ENCODE measurements at regions not wholly inside any gene's neighbourhood (a gene's known extent, or its start where the extent isn't known, plus 50 kb on each side); places are given as distances from the start of the nearest gene placed in this dataset.

- Histone ChIP-seq H3K9me3 (ENCODE audit: control insufficient read depth in 1 of 2, low read length in 2 of 2) (no peaks in the 10 kb centered on the region), H3K4me1 (ENCODE audit: control insufficient read depth in 1 of 2, insufficient read depth in 2 of 2, low read length in 2 of 2) (no peaks in the 10 kb centered on the region), H3K27ac (ENCODE audit: low read length) (no peak overlapping the region), H3K4me3 (ENCODE audit: low read depth in 1 of 2, low read length in 2 of 2) (no peak overlapping the region), H3K27me3 (ENCODE audit: low read depth, low read length) (no peaks in the 10 kb centered on the region), H3K36me3 (ENCODE audit: control insufficient read depth in 1 of 2, insufficient read depth in 2 of 2, low read length in 2 of 2) (no peaks in the 10 kb centered on the region)
Measured at GRCh38 chr5:35416217-35416988, 186.1 kb upstream of the PRLR start.

- Histone ChIP-seq H3K27ac (ENCODE audit: low read length) (no peak overlapping the region), H3K4me1 (ENCODE audit: control insufficient read depth in 1 of 2, insufficient read depth in 2 of 2, low read length in 2 of 2) (no peaks in the 10 kb centered on the region), H3K36me3 (ENCODE audit: control insufficient read depth in 1 of 2, insufficient read depth in 2 of 2, low read length in 2 of 2) (no peaks in the 10 kb centered on the region), H3K27me3 (ENCODE audit: low read depth, low read length) (no peaks in the 10 kb centered on the region), H3K4me3 (ENCODE audit: low read depth in 1 of 2, low read length in 2 of 2) (no peak overlapping the region), H3K9me3 (ENCODE audit: control insufficient read depth in 1 of 2, low read length in 2 of 2) (no peaks in the 10 kb centered on the region)
Measured at GRCh38 chr5:35415309-35415708, 185.0 kb upstream of the PRLR start.

- Histone ChIP-seq H3K27ac (ENCODE audit: low read length) (no peak overlapping the region), H3K4me1 (ENCODE audit: control insufficient read depth in 1 of 2, insufficient read depth in 2 of 2, low read length in 2 of 2) (no peaks in the 10 kb centered on the region), H3K36me3 (ENCODE audit: control insufficient read depth in 1 of 2, insufficient read depth in 2 of 2, low read length in 2 of 2) (no peaks in the 10 kb centered on the region), H3K27me3 (ENCODE audit: low read depth, low read length) (no peaks in the 10 kb centered on the region), H3K4me3 (ENCODE audit: low read depth in 1 of 2, low read length in 2 of 2) (no peak overlapping the region), H3K9me3 (ENCODE audit: control insufficient read depth in 1 of 2, low read length in 2 of 2) (no peaks in the 10 kb centered on the region)
Measured at GRCh38 chr5:35409361-35409760, 179.1 kb upstream of the PRLR start.

- H3K4me3 ChIP-seq (ENCODE audit: low read depth in 1 of 2, low read length in 2 of 2): no peak overlapping the region
- no peaks in the 10 kb centered on the region for H3K27me3 ChIP-seq (ENCODE audit: low read depth, low read length)
- H3K36me3 ChIP-seq (ENCODE audit: control insufficient read depth in 1 of 2, insufficient read depth in 2 of 2, low read length in 2 of 2): no peaks in the 10 kb centered on the region
- H3K27ac ChIP-seq (ENCODE audit: low read length): no peak overlapping the region
- H3K4me1 ChIP-seq (ENCODE audit: control insufficient read depth in 1 of 2, insufficient read depth in 2 of 2, low read length in 2 of 2): no peaks in the 10 kb centered on the region
- no peaks in the 10 kb centered on the region for H3K9me3 ChIP-seq (ENCODE audit: control insufficient read depth in 1 of 2, low read length in 2 of 2)
Measured at GRCh38 chr5:35408146-35408545, 177.9 kb upstream of the PRLR start.

GRCh38 chr5:35407697-35408096 is 177.4 kb upstream of the PRLR start:
- H3K4me3 ChIP-seq (ENCODE audit: low read depth in 1 of 2, low read length in 2 of 2): no peak overlapping the region
- H3K36me3 ChIP-seq (ENCODE audit: control insufficient read depth in 1 of 2, insufficient read depth in 2 of 2, low read length in 2 of 2): no peaks in the 10 kb centered on the region
- no peaks in the 10 kb centered on the region for H3K9me3 ChIP-seq (ENCODE audit: control insufficient read depth in 1 of 2, low read length in 2 of 2)
- no peaks in the 10 kb centered on the region for H3K4me1 ChIP-seq (ENCODE audit: control insufficient read depth in 1 of 2, insufficient read depth in 2 of 2, low read length in 2 of 2)
- H3K27me3 ChIP-seq (ENCODE audit: low read depth, low read length): no peaks in the 10 kb centered on the region
- no peak overlapping the region for H3K27ac ChIP-seq (ENCODE audit: low read length)

- Histone ChIP-seq H3K9me3 (ENCODE audit: control insufficient read depth in 1 of 2, low read length in 2 of 2) (no peaks in the 10 kb centered on the region), H3K27me3 (ENCODE audit: low read depth, low read length) (no peaks in the 10 kb centered on the region), H3K4me3 (ENCODE audit: low read depth in 1 of 2, low read length in 2 of 2) (no peak overlapping the region), H3K4me1 (ENCODE audit: control insufficient read depth in 1 of 2, insufficient read depth in 2 of 2, low read length in 2 of 2) (no peaks in the 10 kb centered on the region), H3K27ac (ENCODE audit: low read length) (no peak overlapping the region), H3K36me3 (ENCODE audit: control insufficient read depth in 1 of 2, insufficient read depth in 2 of 2, low read length in 2 of 2) (no peaks in the 10 kb centered on the region)
Measured at GRCh38 chr5:35405938-35406337, 175.7 kb upstream of the PRLR start.

GRCh38 chr5:35404701-35405100 is 174.4 kb upstream of the PRLR start:
- no peaks in the 10 kb centered on the region for H3K36me3 ChIP-seq (ENCODE audit: control insufficient read depth in 1 of 2, insufficient read depth in 2 of 2, low read length in 2 of 2)
- H3K9me3 ChIP-seq (ENCODE audit: control insufficient read depth in 1 of 2, low read length in 2 of 2): no peaks in the 10 kb centered on the region
- H3K4me3 ChIP-seq (ENCODE audit: low read depth in 1 of 2, low read length in 2 of 2): no peak overlapping the region
- no peak overlapping the region for H3K27ac ChIP-seq (ENCODE audit: low read length)
- H3K27me3 ChIP-seq (ENCODE audit: low read depth, low read length): no peaks in the 10 kb centered on the region
- H3K4me1 ChIP-seq (ENCODE audit: control insufficient read depth in 1 of 2, insufficient read depth in 2 of 2, low read length in 2 of 2): no peaks in the 10 kb centered on the region

- Histone ChIP-seq H3K27ac (ENCODE audit: low read length) (no peak overlapping the region), H3K4me1 (ENCODE audit: control insufficient read depth in 1 of 2, insufficient read depth in 2 of 2, low read length in 2 of 2) (no peaks in the 10 kb centered on the region), H3K9me3 (ENCODE audit: control insufficient read depth in 1 of 2, low read length in 2 of 2) (peaks cover 0 to 6% of the 10 kb centered on the region in 2 donors), H3K27me3 (ENCODE audit: low read depth, low read length) (no peaks in the 10 kb centered on the region), H3K36me3 (ENCODE audit: control insufficient read depth in 1 of 2, insufficient read depth in 2 of 2, low read length in 2 of 2) (no peaks in the 10 kb centered on the region), H3K4me3 (ENCODE audit: low read depth in 1 of 2, low read length in 2 of 2) (no peak overlapping the region)
Measured at GRCh38 chr5:35393901-35394300, 163.6 kb upstream of the PRLR start.

- Histone ChIP-seq H3K36me3 (ENCODE audit: control insufficient read depth in 1 of 2, insufficient read depth in 2 of 2, low read length in 2 of 2) (no peaks in the 10 kb centered on the region), H3K27ac (ENCODE audit: low read length) (no peak overlapping the region), H3K9me3 (ENCODE audit: control insufficient read depth in 1 of 2, low read length in 2 of 2) (peaks cover 0 to 6% of the 10 kb centered on the region in 2 donors), H3K4me1 (ENCODE audit: control insufficient read depth in 1 of 2, insufficient read depth in 2 of 2, low read length in 2 of 2) (no peaks in the 10 kb centered on the region), H3K27me3 (ENCODE audit: low read depth, low read length) (no peaks in the 10 kb centered on the region), H3K4me3 (ENCODE audit: low read depth in 1 of 2, low read length in 2 of 2) (no peak overlapping the region)
Measured at GRCh38 chr5:35384658-35385057, 154.4 kb upstream of the PRLR start.

- Histone ChIP-seq H3K4me3 (ENCODE audit: low read depth in 1 of 2, low read length in 2 of 2) (no peak overlapping the region), H3K27me3 (ENCODE audit: low read depth, low read length) (no peaks in the 10 kb centered on the region), H3K36me3 (ENCODE audit: control insufficient read depth in 1 of 2, insufficient read depth in 2 of 2, low read length in 2 of 2) (no peaks in the 10 kb centered on the region), H3K9me3 (ENCODE audit: control insufficient read depth in 1 of 2, low read length in 2 of 2) (no peaks in the 10 kb centered on the region), H3K4me1 (ENCODE audit: control insufficient read depth in 1 of 2, insufficient read depth in 2 of 2, low read length in 2 of 2) (no peaks in the 10 kb centered on the region), H3K27ac (ENCODE audit: low read length) (no peak overlapping the region)
Measured at GRCh38 chr5:35383041-35383440, 152.8 kb upstream of the PRLR start.

- H3K4me1 ChIP-seq (ENCODE audit: control insufficient read depth in 1 of 2, insufficient read depth in 2 of 2, low read length in 2 of 2): no peaks in the 10 kb centered on the region
- no peak overlapping the region for H3K27ac ChIP-seq (ENCODE audit: low read length)
- no peak overlapping the region for H3K4me3 ChIP-seq (ENCODE audit: low read depth in 1 of 2, low read length in 2 of 2)
- no peaks in the 10 kb centered on the region for H3K36me3 ChIP-seq (ENCODE audit: control insufficient read depth in 1 of 2, insufficient read depth in 2 of 2, low read length in 2 of 2)
- H3K27me3 ChIP-seq (ENCODE audit: low read depth, low read length): no peaks in the 10 kb centered on the region
- no peaks in the 10 kb centered on the region for H3K9me3 ChIP-seq (ENCODE audit: control insufficient read depth in 1 of 2, low read length in 2 of 2)
Measured at GRCh38 chr5:35377653-35378052, 147.4 kb upstream of the PRLR start.

GRCh38 chr5:35374584-35374983 is 144.3 kb upstream of the PRLR start:
- Histone ChIP-seq H3K36me3 (ENCODE audit: control insufficient read depth in 1 of 2, insufficient read depth in 2 of 2, low read length in 2 of 2) (no peaks in the 10 kb centered on the region), H3K9me3 (ENCODE audit: control insufficient read depth in 1 of 2, low read length in 2 of 2) (no peaks in the 10 kb centered on the region), H3K4me3 (ENCODE audit: low read depth in 1 of 2, low read length in 2 of 2) (no peak overlapping the region), H3K27ac (ENCODE audit: low read length) (no peak overlapping the region), H3K4me1 (ENCODE audit: control insufficient read depth in 1 of 2, insufficient read depth in 2 of 2, low read length in 2 of 2) (no peaks in the 10 kb centered on the region), H3K27me3 (ENCODE audit: low read depth, low read length) (no peaks in the 10 kb centered on the region)

Data from muscle layer of duodenum (tissue), 2 donors.